GM21825 (cell line): ENCODE measurements at regions not wholly inside any gene's neighbourhood (a gene's known extent, or its start where the extent isn't known, plus 50 kb on each side); places are given as distances from the start of the nearest gene placed in this dataset.

ENCODE experiments used
- ATAC-seq: cut with Tn5 transposase; IDR thresholded peaks from one replicate; pipeline ENCODE4 v1.9.1; 2021; ENCODE audit warnings: mild to moderate bottlenecking, moderate library complexity; ENCODE audit not compliant: unreplicated experiment

DNA sequence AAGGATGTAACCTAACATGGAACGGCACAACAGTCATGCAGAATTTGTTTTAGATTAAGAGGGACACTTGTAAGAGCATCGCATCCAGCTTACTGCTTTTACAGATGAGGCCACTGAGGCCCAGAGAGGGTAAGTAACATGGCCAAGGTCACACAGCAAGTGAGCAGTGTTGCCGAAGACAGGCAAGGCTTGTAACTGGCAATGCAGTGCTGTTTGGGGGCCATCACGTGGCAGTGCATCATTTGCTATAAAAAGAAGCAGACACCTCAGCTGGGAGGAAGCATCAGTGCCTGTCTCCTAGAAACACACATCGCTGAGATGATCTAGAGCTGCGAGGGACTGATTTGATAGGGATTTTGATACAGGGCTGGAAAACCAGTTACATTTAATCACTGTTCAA lies 108.2 kb upstream of the PROK2 start:
- no peak for ATAC-seq

DNA sequence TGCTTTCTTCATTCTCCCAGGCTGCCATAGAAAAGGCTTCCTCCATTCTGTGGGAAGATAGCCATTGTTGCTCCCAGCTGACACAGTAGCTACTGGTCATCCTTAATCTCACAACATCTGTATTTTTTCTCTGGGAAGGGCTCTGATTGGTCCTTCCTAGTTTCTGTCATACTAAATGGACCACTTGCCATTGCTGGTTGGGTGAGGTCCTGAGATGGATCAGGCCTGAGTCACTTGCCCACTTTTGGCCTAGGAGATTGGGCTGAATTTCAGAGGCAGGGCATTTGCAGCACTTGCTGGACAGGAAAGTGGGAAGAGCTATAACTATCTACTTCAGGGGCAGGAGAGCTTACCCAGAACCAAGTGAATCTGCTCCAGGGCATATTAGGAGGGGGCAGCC lies 106.5 kb upstream of the PROK2 start:
- ATAC-seq: no peak

DNA sequence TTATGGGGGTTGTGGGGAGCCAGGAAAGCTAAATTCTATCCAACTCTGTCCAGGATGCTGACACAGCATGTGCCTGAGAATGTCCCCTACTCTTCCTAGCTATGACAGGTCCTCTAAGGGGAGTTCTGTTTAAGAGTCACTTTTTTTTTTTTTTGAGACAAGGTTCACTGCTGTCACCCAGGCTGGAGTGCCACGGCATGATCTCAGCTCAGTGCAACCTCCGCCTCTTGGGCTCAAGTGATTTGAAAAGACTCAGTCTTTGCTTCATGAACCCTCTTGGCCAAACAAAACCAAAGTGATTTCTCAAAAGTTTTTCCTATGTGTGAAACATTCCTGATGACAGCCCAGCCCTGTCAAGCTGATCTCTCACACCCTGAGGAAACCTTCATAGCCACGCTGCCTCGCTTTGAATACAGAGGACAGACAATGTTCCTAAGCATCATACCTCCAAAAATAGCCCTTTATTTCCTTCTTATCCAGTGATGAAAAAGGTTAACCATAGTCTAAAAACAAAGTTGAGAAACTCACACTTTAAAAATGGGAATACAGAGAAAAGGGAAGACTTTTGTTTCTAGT lies 105.5 kb upstream of the PROK2 start:
- ATAC-seq: no peak

DNA sequence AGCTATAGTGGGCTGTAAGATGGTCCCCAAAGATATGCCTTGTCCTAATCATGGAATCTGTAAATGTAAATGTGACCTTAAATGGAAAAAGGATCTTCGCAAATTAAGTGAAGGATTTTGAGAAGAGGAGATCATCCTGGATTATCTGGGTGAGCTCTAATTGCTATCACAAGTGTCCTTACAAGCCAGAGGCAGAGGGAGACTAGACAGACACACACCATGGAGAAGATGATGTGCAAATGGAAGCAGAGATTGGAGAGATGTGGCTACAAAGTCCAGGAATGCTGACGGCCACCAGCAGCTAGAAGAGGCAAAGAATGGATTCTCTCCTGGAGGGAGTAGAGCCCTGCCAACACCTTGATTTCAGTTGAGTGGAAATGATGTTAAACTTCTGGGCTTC lies 102.3 kb upstream of the PROK2 start:
- ATAC-seq: no peak

DNA sequence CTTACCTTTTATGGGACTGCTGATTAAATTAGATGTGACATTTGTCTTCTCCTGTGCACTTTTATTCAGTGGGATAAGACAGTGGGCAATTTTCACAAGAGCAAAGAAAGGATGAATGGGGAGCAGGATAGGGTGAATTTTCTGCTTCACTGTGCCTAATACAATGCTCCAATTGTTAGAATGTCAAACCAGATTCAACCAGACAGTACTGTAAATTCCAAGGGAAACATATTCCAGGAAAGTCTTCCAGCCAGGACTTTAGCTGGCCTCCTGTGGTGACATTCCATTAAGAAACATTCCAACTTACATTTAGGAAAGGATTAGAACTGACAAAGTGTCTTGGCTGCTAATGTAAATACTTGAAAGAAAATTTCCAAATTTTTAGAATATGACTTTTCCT lies 100.1 kb upstream of the PROK2 start:
- no peak for ATAC-seq

DNA sequence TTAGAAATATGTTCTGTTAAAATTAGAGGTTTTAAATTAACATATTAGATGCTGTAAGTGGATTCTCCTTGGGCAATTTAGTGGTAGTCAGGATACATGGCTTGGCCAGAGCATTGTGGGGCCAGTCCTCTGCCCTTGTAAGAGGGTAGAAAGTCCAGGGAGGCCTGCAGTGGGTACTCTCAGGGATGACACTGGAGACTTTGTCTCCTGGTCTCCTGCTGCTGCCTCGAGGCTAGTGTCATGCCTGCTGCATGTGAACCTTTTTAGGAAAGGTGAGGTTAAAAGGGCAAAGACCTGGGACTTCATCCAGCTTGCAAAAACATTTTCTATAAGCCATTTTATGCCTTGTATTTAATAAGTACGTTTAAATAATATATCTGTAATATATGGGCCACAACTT lies 96.8 kb upstream of the PROK2 start:
- no peak for ATAC-seq

DNA sequence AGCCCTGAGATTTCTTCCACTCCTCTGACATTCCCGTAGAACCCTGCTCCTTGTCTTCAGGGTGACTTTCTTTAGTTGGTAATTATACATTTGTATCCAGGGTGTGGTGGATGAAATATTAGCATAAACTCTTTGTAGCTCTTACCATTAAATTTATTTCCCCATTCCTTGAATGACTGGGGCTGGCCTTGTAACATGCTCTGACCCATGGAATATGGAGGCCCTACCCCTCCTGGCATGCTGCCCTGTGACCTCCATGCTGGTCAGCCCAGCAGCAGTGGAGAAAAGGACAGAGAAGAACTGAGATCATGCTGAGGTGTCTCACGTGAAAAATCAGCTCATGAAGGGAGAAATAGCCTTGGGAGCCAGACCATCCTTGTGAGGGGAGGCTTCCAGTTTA lies 96.1 kb upstream of the PROK2 start:
- ATAC-seq: no peak

DNA sequence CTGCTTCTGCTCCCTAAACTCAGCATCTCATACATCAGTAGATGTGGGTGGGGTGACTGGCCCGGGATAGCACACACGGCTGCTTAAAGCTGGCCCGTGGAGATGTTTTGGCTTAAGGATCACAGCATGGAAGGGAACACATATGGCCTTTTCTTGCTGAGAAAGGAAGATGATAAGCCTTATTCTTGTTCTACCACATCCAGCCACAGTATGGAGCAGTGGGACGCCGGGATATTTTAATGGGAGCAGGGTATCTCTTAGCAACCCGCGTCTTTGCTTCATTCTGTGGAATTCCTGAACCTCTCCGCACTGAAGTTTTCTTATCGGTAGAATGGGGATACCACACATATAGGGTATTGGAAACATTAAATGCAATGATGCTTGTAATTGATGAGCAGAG lies 94.1 kb upstream of the PROK2 start:
- ATAC-seq: no peak

DNA sequence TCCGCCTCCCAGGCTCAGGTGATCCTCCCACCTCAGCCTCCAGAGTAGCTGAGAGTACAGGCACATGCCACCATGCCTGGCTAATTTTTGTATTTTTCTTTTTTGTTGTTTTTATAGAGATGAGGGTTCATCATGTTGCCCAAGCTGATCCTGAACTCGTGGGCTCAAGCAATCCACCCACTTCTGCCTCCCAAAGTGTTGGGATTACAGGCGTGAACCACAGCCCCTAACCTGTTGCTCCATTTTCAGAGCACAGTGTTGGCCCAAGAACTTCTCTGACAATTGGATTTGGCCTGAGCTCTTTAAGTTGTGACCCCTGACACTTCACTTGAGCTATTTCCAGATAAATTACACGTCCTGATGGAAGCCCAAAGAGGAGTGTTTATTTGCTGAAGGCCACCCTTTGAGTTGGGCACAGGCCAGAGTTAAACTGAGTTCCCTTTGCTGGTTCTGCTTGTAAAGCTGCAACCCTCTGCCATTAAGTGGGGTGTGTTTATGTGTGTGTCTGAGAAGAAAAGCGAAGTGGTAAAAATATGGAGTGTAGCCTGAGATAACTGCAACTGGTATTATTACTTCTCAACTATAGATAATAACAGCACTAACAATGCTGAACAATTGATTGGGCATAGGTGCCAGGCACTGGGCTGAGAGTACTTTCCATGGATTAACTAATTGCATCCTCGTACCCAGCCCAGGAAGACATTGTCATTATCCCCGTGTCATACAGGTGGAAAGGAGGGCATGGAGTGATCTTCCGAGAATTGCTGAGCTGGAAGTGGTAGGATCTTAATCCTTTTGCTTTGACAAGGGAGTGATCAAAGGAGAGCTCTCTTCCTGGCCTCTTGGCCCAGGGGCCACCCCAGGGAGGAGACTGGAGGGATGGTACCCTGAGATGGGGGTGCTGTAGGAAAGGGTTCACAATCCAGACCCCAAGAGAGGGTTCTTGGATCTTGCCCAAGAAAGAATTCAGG lies 91.5 kb upstream of the PROK2 start:
- no peak for ATAC-seq

DNA sequence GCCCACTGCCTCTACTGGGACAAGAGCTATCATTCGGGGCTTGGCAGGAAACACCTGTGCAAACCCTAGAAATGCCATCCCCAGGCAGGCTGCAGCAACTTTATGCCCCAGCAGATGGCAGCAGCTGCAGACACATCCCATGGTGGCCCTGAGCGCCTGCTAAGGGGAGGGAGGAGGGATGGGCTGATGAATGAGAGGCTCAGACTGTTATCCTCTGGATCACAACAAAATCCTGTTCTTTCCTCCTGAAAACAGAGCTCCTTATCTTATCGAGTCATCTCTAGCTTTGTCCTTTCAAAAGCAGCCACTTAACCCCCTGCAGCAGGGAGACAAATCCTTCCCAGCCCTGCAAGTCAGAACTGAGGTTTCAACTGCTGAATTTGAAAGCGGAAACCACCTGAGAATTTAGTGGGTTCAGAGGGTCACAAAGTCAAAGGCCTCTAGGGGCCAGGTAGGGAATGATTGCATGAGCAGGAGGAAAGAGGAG lies 90.6 kb upstream of the PROK2 start:
- ATAC-seq: peak; percentile 92

DNA sequence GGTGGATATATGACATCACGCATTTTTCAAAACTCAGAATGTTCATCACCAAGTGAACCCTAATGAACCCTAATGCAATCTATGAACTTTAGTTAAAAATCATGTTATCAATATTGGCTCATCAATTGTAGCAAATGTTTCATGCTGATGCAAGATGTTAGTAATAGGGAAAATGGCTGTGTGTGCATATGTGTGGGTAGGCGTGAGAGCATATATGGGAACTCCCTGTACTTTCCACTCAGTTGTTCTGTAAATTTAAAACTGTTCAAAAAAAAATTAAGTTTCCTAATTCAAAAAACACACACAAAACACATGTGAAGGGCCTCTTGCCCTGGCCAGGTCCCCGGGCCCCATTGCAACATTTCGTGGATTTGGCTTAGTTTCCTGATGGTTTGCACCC lies 89.7 kb upstream of the PROK2 start:
- no peak for ATAC-seq

DNA sequence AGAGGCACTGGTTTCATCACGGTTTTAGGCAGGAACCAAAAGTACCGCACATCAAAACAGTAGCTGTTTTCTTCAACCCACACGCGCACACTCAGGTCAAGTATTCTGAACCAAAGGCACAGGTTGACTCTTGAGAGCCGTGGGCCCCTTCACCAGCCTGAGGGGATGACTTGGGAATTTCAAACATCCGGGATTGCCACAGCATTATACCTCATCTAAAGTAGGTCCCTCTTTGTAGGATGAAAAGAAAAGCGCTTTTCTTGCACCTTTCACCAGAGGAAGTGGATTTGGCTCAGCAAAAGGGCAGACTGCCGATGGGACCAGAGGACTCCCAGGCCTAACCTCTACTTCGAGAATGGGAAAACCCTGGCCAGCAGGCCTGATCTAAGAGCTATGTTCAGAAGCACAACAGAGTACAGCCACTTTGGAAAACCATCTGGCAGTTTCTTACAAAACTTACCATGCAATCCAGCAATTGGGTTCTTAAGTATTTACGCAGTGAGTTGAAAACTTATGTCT lies 88.2 kb upstream of the PROK2 start:
- ATAC-seq: no peak

DNA sequence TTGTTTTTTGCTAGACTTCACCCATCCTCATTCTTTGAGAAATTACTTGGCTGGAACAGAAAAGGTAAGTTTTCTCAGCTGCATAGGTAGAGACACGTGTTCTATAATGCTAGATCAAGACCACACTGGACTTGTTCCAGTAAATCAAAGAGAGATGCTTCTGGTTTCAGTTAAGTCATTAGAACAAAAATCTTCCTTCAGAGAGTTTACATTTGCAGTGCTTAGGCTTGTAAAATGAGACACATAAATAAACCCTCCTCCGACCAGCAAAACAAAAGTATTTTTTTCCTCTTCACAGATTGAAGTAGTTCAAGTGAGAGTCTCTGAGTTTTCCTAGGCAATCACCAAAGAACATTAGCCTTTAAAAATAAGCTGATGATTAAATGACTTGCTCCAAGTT lies 87.3 kb upstream of the PROK2 start:
- ATAC-seq: no peak

DNA sequence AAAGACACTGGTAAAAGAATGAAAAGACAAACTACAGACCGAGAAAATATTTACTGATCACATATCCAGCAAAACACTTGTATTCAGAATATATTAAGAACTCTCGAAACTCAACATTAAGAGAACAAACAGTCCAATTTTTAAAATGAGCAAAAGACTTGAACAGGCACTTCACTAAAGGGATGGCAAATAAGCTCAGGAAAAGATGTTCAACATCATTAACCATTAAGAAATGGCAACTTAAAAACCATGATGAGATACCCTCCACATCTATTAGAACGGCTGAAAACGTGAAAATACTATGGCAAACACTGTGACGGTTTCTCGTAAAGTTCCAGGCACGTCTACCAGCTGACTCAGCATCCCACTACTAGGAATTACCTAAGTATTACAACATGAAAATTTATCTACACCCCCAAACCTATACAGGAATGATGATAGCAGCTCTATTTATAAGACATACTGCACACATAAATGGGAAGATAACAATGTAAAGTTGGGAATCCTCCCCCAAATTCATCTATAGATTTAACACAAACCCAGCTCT lies 86.1 kb upstream of the PROK2 start:
- ATAC-seq: no peak

DNA sequence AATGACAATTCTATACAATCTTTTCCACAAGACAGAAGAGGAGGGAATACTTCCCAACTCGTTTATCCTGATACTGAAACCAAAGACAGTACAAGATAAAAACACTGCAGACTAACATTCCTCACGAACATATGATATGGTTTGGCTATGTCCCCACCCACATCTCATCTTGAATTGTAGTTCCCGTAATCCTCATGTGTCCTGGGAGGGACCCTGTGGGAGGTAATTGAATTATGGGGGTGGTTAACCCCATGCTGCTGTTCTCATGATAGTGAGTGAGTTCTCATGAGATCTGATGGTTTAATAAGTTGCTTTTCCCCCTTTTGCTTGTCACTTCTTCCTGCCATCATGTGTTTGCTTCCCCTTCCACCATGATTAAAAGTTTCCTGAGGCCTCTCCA lies 83.9 kb upstream of the PROK2 start:
- no peak for ATAC-seq

DNA sequence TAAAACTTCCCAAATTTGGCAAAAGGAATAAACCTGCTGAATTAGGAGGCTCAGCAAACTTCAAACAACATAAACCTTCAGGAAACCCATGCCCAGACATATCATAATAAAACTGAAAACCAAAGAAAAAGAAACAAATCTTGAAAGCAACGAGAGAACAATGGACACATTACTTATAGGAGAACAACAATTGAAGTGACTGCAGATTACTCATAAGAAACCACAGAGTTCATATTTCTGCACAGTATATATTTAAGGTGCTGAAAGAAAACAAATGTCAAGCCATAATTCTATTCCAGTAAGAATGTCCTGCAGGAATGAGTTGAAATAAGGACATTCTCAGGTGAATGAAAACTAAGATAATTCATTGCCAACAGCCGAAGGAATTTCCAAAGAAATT lies 80.8 kb upstream of the PROK2 start:
- no peak for ATAC-seq

DNA sequence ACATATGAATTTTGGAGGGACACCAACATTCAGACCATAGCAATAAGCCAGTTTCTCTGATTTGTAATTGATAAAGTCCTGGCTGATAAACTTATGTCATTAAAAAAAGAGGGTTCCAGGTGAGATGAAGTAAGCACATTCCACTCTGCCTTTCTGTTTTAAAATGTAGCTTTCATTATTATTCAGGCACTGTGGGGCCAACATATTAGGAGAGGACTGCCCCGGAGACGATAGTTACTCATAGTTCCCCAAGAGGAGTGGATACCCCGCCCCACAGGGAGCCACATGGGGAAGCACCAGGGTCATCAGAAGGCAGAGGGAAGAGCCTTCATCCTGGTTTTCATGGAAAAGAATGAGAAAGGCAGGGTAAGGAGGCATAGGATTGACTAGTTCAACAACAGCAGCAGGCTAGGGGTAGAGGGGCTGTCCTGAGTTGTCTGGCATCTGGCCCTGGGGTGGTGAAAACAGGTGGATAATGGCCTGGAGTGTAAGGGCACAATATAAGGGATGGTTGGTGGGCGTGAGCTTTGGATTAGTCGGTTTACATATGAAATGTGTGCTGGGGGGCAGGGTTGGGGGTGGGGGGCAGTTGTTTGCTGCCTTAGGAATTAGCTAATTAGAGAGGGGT lies 78.7 kb upstream of the PROK2 start:
- no peak for ATAC-seq

DNA sequence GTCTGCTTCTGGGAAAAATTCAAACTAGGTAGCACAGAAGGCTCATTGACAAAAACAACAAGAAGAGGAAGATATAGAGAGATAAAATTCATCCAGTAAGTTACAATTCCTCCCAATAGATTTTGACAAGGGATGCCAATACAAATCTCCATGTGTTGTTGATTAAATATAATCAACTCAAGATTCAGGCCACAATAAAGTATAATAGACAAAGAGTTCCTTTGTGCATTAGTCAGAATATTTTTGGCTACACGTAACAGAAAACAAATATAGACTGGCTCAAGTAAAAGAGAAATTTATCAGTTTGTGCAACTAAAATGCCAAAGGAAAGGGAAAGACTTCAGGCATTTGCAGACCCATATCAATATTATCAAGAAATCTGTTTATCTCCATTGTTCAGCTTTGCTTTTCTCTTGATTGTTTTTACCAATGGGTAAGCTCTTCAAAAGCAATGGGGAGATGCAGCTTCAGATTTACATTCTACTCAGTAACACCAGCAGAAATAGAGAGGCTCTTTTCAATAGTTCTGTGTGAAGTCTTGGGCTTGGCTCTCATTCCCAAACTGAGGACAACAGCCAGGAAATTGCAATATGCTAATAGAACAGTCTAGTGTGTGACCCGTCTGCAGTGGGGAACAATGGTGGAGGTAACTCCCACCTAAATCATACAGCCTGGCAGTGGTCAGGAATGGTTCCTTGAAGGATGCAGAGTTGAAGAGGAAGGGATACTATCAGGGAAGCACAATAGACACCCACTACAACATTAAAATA lies 77.6 kb upstream of the PROK2 start:
- ATAC-seq: no peak

DNA sequence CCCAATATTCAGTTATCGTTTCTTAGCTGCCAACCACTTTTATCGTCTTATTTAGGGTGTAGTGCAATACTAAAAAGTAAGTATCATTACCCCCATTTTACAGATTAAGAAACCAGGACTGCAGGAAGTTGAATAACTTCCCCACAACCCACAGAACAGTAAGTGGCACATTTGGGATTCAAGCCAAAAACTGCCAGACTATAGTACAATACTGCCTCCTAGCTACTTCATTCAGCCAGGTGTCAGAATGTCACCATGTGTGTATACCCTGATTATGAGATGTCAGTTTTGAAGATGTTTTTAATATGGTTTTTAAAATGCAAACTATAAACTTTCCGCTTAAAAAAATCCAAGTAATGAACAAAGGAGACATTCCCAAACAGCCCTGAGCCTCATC lies 74.2 kb upstream of the PROK2 start:
- no peak for ATAC-seq

DNA sequence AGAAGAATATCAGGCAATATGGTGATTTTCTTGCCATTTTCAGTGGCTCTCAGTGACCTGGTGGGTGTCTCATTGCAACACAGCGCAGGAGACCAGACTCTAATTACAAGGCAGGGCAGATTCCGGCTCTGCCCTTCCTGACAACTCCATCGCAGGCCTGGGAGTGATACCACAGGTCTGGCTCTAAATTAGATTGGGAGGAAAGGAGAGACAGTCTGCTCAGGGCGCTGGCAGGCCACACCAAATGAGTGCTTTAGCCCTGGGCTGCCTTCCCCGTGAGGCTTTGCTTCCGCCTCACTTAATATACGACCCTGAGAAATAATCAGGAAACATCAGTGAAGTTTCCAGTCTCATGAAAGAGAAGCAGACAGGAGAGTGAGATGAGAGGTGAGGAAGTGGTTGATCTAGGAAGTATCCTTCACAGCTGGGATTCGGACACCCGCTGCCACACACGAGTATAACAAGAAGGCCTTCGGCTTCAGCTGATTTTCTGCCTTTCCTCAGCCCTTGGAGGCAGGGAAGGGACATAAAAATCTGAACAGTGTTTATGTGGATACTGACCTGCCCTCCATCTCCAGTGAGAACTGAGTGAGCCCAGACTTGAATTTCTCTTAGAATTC lies 73.7 kb upstream of the PROK2 start:
- ATAC-seq: no peak
